ENCODE measurements at regions not wholly inside any gene's neighbourhood (a gene's known extent, or its start where the extent isn't known, plus 50 kb on each side); places are given as distances from the start of the nearest gene placed in this dataset.

DNA sequence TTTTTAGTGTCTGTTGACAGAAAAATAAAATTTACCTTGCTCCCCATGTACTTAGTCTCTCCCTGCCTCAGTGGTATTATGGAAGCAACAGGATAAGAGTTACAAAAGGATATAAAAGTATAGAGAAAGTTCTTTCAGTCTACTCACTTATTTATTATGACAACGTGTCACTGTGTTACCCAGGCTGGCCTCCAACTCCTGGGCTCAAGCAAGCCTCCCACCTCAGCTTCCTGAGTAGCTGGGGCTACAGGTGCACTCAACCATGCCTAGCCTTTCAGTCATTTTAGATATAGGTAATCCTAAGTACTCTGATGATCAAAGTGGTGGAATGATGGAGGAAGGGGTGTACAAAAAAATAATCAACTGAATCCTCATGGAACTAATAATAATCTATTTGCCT, 215.2 kb upstream of the MKLN1 start:
- no peak for DNase-seq

- DNase-seq, result no peak
Observed at GRCh38 chr7:131115340-131115739, 212.3 kb upstream of the MKLN1 start.

DNA sequence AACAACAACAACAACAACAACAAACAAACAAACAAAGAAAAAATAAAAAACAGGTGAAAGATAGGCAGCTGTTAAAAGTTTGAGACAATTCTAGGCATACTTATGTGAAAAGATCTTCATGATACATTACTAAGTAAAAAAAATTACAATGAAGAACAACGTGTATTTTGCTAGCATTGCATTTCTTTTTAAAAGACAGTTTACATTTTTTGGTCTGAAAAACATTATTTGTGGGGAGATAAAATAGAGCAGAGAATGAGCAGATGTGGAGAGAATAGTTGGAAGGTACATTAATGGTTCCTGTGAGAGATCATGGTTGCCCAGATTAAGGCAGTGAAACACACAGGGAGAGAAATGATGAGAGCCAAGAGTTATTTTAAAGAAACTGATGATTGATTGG, 210.2 kb upstream of the MKLN1 start:
- DNase-seq, result no peak

- no peak for DNase-seq
Observed at GRCh38 chr7:131119381-131119780, 208.3 kb upstream of the MKLN1 start.

DNA sequence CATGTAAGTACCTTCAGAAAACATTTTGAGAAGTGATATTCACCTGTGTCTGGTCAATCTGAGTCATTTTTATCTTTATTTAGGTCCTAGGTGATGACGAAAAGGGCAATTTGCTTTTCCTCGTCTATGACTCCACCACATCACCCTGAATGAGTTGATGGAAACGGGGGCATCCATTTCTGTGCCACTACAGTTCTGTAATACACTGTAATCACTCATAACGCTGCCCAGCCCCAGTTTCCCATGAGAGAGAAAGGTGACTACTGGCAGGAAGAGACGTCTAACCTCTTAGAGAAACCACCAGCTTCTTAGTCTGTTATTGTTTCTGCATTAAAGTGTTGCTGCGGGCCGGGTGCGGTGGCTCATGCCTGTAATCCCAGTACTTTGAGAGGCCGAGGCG, 205.3 kb upstream of the MKLN1 start:
- DNase-seq, result no peak

DNA sequence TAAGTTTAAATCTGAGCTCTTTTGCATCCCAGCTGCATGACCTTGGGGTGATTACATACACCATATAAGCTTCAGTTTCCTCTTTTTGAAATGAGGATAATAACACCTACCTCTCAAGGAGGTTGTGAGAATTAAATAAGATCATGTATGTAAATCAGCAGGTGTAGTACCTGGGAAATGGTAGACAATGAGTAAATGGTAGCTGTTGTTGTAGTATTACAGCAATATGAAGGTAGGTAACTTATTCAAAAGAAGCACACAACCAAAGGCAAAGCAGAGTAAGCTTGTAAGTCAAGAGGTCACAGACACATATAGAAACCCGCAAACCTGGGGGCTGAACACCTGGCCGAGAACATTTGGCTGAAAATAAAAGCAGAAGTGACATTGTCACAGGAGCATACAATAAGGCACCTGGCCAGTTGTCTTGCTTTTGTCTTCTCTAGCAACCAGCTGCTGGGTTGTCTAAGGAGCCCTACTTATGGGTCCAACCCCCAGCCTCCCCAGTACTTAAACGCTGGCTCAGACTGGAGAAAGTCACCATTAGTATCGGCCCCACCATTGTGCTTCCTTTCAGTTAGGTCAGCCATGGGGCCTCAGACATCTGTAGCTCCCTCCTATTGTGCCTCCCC, 203.6 kb upstream of the MKLN1 start:
- DNase-seq, result no peak

DNA sequence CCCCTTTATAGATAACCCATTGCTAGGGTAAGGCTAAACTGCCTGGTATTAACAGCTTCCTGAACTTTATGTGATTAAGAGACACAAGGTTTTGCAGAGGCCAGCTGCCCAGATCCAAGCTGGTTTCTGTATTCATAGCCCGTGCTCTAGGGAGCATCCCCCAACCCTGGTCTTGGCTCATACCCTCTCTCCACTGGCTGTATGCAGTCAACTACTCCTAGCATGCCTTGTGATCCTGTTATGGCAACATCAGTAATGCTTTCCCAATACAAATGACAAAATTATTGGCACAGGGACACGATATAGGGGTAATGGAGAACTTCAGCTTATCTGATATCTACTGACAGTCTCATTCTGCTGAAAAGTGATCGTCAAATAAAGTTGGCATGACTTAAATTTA, 202.8 kb upstream of the MKLN1 start:
- no peak for DNase-seq

GRCh38 chr7:131130324-131130723, 197.4 kb upstream of the MKLN1 start:
- DNase-seq, result no peak

DNA sequence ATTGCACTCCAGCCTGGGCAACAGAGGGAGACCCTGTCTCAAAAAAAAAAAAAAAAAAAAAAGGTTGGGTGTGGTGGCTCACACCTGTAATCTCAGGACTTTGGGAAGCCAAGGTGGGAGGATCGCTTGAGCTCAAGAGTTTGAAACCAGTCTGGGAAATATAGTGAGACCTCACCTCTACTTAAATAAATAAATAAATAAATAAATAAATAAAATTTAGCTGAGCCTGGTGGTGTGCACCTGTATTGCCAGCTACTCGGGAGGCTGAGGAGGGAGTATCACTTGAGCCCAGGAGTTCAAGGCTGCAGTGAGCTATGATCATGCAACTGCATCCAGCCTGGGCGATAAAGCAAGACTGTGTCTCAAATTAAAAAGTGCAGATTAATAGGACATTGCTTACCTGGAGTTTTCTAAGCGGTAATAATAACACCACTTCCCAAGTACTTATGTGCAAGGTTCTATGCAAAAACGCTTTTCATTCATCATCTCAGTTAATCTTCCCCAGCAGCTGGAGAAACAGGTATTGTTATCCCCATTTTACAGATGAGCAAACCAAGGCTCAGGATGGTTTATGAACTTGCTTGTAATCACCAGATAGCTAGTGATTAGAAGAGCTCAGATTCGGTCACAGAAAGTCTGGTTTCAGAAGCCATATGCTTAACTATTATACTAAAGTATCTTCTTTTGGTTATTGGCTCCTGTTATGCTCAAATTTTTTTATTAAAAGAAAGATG, 196.5 kb upstream of the MKLN1 start:
- no peak for DNase-seq

GRCh38 chr7:131131746-131132431, 195.8 kb upstream of the MKLN1 start:
- DNase-seq, result no peak

DNA sequence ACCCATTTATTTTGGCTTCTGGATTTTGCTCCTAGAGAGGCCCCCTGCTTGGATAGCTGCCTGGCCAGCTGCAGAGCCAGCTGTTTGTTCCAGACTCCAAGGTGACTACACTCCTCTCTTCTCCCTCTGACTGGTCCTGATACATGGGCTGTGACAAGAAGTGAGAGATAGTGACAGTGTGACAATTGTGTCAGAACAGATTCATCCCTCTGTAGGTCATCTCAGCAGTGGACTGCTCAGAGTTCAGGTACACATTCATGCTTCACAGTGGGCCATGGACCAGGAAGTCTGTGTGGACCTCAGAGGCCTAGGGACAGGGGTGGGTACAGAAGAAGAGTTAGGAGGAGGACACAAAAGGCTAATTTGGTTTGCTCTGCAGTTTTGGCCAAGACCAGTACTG, 188.2 kb upstream of the MKLN1 start:
- no peak for DNase-seq

GRCh38 chr7:131141443-131141967, 186.2 kb upstream of the MKLN1 start:
- no peak for DNase-seq

- DNase-seq, result no peak
Observed at GRCh38 chr7:131143869-131144268, 183.8 kb upstream of the MKLN1 start.

- no peak for DNase-seq
Observed at GRCh38 chr7:131145026-131145425, 182.7 kb upstream of the MKLN1 start.

DNA sequence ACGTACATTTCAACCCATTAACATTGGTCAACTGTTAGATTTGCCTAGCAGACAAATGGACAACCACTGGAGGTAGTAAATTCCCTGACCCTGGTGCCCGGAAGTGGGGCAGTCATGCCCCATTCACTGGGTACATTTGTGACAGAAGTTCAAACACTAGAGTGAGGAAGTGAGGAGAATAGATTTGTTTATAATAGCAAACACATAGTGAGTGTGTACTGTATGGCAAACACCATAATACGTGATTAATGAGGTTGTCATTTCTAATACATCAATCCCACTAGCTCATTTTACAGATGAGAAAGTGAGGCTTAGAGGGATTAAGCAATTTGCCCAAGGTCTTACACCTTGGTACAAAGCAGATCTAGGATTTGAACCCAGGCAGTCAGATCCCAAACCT, 181.9 kb upstream of the MKLN1 start:
- no peak for DNase-seq

DNA sequence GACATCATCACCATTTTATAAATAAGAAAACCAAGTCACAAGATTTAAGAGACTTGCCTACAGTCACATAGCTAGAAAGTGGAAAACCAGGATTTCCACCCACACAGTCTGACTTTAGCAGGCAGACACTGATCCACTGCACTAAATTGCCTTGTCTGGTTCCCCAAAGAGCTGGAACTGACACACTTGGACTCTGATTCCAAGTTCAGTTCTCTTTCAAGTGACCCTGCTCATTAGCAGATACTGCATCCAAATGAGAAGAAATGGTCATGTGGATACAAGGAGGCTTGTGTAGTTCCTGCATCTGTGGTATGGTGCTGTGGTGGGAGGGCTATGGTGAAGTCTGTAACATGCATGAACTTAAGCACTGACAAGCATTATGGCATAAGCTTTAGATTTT, 180.1 kb upstream of the MKLN1 start:
- no peak for DNase-seq

DNA sequence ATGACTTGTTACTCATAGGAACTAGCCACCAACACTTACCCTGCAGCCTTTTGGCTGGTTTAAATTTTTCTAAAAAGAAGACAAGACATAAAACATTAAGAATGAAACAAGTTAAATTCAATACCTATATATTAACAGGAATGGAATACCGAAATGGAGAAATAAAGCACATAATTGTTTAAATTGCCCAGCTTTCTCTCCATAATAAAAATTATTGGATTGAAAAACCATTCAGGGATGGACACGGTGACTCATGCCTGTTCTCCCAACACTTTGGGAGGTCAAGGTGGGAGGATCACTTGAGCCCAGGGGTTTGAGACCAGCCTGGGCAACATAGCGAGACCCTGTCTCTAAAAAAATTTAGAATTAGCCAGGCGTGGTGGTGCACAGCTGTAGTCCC, 179.4 kb upstream of the MKLN1 start:
- DNase-seq, result no peak

GRCh38 chr7:131148708-131149428, 178.8 kb upstream of the MKLN1 start:
- no peak for DNase-seq

DNA sequence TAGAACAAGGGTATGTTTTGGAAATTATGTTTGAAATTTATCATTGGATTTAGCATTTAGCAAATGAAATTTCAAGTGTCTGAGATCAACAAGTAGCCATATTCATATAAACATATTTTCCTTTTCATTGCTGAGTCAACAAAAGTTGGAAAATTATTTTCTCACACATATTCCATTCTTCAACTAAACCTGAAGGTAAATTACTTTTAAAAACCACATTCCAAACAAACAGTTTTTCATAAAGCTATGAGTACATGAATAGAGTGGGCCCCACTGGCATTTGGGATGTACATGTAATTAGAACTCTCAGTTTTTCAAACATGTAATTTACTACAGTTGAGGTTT, 178.3 kb upstream of the MKLN1 start:
- no peak for DNase-seq

DNA sequence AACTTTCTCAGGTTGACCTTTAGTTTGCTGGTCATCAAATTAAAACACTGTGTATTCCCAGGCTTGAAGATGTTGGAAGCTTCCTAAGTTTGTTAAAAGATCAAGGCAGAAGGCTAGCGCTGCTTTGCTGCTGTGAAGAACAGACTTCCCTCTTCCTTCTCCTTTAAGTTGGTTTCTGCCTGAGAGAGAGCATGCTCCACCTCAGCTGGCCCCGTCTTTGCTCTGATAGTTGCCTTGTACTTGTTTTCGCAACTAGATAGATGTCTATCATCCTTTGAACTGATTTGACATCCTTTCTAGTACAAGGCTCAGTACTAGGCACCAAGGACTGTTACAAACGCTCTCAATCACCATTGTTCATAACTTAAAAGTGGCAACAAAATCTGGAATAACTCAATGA, 177.8 kb upstream of the MKLN1 start:
- DNase-seq, result no peak

DNA sequence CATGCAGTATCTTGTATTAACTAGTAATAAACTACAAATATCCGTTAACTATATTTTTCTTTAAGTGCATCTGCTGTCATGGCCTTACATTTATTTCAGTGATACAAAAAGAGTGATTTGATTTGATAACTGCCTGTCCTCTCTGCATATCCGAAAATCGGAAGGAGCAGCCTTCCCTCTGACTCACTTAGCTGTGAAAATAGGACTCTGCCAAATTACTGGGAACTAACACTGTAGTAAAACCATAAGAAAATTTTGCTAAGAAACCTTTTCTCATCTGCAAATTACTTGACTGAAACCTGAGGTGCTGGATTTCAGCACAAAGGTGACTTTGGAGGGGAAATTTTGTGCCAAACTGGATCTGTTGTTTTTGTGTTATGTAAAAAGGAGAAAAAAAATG, 176.6 kb upstream of the MKLN1 start:
- DNase-seq, result no peak

- DNase-seq, result no peak
Observed at GRCh38 chr7:131152766-131153165, 174.9 kb upstream of the MKLN1 start.

DNA sequence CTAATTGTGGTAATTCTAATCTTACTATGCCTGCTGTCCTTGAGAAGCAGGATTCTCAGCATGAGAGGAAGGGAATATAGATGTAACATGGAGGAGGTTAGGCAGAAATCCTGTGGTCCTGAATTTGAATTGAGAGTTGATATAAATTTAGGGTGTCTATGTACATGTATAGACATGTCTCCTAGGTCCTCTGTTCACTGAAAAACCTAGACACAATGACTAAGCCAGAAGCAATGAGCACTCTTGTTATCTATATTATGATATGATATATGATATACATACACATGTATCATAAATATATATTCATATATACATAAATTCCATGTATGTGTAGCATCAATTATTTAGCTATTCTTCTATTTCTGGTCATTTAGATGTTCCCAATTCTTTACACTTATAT, 173.3 kb upstream of the MKLN1 start:
- DNase-seq, result no peak
